GM21423 (cell line): ENCODE measurements at regions not wholly inside any gene's neighbourhood (a gene's known extent, or its start where the extent isn't known, plus 50 kb on each side); places are given as distances from the start of the nearest gene placed in this dataset.

Experiments used
- ATAC-seq: cut with Tn5 transposase; IDR thresholded peaks from one replicate; pipeline ENCODE4 v1.9.1; 2021; ENCODE audit warnings: mild to moderate bottlenecking, moderate library complexity; ENCODE audit not compliant: unreplicated experiment

DNA sequence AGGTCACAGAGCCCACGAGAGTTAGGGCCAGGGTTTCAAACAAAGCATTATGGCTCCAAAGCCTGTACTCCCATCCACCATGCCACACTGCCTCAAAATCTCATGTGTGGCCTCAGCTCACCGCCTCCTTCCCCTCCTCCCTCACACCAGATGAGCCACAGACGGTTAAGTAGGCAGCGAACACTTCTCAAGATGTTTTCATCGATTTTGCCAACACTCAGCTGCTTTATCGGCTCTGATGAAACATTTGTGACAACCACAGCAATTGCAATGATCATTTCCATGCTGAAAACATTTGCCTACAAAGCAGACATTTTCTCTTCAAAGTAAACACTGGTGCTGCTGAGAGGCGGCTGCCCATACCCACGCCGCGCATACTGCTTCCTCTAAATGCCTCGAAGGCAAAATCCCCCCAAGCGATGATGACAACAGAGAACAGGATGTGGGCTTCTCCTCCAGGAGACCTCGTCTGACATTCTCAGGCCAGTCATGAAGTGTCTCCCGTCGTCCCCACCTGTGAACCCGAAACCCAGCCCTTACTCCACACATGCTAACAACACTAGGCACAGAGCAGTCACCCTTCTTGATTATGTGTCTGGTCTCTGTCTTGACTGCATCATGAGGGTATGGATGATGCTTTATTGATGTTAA, 599.2 kb downstream of the SOX6 start:
- no peak for ATAC-seq

DNA sequence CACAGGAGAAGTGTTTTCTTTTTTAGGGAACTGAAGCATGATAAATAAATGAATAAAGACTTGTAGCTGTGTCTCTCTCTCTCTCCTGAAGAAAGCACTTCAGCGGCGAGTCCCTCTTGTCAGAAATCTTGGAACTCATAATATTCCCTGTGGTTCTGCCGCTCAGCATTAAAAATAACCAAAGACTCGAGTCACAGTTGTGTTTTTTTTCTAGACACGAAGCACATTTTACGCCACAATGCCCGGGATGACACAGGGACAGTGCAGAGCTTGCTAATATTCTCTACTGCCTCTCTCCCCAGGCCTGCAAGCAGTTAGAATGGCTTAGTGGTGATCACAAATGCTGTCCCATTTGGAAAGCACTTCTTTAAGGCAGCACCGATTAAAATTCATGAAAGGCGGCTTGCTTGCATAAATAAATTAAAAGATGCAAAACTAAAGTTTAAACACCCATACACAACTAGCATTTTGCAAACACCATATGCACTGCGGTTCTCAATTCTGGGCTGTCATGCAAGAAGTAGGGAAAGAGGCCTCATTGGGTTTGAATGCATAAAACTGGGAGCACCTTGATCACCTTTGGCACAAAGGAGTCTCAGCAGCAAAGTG, 597.4 kb downstream of the SOX6 start:
- no peak for ATAC-seq

DNA sequence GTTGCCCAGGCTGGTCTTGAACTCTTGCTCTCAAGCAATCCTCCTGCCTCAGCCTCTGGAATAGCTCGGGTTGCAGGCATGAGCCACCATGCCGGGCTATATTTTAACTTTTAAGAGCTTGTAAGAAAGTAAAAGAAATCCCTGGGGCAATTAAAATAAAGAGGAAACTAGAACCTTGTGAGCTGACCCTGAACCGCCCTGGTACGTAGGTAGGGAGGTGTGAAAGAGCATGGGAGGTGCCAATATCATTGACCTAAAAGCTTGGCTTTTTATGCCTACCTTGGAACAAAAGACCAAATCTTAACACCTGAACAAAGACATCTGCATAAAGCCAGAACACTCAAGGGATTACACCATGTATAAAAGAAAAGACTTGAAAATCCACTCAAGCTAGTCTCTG, 595.1 kb downstream of the SOX6 start:
- no peak for ATAC-seq

DNA sequence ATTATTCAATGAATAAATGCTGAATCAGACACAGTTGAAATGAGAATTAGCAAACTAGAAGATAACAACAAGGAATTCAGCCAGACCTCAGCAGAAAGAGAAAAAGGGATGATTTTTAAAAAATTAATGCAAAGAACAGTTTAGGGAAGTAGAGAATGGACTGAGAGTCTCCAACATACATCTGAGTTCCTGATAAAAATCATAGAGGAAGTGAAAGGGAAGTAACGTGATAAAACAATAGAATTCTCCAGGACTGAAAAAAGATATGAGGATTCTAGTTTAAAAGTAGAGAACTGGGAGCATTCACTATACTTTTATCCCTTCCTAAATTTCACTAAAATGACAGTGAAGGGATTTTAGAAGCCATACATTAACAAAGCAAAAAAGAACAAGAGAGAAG, 592.0 kb downstream of the SOX6 start:
- no peak for ATAC-seq

DNA sequence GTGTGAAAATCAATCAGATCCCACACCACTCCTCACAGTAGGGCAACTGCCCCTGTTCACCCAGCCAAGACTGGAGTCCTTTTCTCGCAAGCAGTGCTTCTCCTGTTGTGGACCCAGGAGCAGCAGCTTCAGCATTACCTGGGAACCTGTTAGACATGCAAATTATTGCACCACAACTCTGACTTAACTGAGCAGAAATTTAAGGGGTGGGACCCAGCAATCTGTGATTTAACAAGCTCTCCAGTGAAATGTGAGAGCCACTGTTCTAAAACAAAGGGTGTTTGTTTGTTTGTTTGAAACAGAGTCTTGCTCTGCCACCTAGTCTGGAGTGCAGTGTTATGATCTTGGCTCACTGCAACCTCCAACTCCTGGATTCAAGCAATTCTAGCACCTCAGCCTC, 591.4 kb downstream of the SOX6 start:
- no peak for ATAC-seq

DNA sequence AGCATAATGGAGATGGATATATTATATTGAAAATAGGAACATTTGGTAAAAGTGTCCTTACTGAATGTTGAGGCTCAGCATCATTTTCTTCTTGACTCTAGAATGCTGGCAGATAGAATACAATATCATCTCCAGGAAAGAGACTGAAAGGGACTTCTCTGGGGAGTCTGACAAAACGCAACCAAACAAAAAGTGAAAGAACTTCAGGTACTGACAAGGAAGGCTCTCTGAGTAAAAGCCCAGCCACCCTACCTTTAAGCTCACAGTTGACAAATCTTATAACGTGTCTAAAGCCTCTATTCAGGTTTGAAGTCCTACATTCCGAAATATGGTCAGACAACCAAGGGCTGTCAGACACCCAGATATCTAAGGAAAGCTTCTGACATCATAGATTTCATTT, 590.8 kb downstream of the SOX6 start:
- no peak for ATAC-seq

DNA sequence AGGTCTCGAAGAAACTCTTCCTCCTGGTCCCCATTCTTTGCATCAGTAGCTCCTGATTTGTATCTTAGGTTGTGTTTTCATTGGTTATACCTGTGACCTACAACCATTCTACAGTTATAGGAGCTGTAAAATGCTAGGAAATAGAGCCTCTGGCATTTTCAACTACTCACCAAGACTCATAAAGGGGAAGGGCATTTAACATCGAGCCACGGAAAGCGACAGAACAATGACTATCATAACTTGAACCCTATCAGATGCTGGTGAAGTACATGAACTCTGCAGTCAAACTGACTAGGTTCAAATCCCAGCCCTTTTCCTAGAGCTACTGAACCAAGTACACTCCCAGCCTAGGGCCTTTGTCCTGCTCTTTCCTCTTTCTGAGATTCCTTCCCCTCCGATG, 588.0 kb downstream of the SOX6 start:
- ATAC-seq = no peak

DNA sequence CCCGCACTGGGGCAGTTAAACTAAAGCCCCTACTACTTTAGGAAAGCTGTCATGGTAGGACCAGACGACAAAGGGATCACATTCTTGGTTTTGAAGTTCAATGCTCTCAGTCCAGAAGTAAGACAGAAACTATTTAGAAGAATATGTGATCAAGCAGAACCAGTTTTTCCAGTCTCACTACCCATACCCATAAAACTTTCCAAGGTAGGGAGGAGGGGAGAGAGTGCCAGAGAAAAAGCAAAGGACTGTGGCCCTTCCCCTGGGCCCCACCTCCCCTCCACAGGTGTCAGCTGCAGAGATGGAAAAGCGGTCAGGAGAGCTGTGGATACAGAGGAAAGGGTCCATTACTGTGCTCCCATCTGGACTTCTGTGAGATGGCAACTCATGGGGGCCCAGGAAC, 587.1 kb downstream of the SOX6 start:
- no peak for ATAC-seq

DNA sequence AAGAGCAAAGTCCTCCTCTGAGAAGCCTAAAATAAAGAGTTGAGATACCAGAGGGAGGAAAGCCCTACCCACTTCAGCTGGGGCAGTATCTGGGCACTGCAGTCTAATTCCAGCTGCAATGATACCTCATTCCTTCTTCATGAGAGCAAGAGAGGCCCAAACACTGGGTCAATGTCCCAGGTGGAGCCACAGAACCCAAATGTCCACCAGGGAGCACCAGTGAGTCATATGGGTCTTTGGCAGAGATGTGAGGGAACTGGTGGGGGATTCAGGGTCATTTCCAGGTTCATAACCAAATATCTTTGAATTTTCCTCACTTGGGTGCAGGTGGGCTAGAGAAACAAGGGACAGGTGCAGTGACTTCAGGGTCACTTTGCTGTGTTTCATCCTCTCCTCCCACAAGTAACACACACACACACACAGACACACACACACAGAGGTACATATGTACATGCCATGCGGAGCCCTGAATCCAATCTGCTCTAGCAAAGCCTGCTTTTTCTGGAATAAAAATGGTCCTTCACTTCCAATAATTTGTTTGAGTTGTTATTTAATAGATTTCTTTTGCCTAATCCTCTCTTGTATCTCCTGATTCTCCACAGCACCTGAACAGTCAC, 585.4 kb downstream of the SOX6 start:
- ATAC-seq = no peak

DNA sequence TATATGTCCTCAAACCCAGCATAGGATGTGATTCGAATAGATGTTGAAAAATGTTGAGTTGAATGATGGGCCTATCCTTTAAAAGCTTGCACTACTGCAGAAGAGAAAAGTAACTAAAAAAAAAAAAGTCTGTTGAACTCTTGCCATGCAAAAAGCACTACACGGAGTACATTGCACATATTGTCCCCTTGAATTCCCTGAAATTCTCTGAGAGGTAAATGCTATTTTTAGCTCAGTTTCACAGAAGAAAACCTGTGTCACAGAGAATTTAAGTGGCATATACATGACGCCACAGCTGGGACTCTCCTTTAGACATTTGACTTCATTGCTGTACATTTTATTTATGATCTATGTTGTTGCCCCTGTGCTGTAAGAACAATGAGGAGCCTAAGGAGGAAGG, 583.8 kb downstream of the SOX6 start:
- ATAC-seq = no peak

DNA sequence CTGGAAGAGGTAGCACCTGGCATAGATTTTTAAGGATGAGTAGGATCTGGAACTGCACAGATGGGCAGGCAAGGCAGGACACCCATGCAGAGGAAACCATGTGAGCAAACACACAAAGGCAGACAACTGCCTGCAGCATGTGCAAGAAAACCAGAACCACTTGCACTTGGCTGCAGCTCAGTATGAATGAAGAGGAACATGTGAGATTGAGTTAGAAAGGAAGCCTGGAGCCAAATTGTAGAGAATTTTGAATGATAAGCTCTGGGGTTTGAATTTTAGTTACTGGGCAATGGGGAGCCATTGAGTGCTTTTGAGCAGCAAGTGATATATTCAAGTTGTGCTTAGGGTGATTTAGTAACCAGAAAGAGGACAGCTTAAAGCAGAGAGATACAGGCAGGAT, 583.4 kb downstream of the SOX6 start:
- no peak for ATAC-seq

DNA sequence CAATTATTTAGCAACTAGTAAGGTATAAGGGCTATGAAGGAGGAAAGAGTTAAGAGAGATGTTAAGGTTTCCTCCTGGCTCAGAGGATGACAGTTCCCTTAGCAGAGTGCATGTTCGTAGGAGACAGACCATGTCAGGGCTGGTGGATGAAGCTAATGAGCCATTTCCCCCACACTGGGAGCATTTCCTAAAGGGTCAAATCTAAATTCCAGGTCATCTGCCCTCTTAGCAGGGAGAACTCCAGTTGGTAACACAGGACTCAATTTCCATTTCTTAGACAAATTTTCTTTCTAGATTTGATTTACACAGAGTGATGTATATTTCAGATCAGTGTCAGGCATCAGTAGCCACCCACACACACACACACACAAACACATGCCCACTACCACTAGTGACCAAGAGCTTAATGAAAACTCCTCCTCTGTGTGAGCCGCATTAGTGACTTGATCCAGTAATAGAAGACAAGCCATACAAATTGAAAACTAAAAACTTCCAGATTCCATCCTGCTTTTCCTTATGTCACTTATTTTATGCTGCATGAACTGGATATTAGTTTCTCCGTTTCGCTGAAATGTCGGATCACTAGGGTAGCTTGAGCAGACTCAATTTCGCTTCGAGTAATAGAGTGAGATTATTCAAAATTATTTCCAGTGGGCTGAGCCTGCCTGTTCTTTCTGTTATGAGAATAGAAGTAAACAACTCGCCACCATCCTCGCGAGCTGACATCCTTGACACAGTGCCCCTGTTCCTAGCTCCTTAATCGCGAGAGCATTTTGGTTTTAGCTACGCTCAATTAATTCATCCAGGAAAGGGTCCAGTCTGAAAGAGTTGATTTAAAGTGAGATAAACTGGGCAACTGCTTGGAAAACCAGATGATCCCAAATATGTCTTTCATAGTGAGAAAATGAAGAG, 582.6 kb downstream of the SOX6 start:
- no peak for ATAC-seq

DNA sequence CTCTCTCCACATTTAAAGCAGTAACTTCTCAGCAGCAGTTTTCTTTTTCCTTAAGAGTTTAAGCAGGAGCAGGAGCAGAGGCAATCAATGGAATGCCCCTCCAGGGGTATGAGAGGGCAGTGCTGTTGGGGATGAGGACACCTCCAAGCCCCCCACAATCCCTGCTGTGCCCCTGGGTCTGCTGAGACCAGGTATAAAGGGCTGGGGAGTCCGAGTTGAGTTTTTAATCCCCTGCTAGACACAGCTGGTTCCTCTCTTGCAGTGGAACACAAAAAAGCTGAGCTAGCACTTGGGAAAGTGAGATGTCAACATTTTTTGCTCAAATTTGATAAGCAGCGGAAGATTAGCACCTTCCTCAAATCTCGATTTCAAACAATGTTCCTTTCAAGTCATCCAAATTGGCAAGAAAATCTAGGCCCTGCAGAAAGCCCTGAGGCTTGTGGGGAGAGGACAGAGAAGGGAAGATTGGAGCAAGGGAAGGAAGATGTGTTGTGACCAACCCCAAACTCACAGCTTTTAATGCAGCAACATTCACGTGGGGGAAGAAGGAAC, 581.9 kb downstream of the SOX6 start:
- no peak for ATAC-seq

DNA sequence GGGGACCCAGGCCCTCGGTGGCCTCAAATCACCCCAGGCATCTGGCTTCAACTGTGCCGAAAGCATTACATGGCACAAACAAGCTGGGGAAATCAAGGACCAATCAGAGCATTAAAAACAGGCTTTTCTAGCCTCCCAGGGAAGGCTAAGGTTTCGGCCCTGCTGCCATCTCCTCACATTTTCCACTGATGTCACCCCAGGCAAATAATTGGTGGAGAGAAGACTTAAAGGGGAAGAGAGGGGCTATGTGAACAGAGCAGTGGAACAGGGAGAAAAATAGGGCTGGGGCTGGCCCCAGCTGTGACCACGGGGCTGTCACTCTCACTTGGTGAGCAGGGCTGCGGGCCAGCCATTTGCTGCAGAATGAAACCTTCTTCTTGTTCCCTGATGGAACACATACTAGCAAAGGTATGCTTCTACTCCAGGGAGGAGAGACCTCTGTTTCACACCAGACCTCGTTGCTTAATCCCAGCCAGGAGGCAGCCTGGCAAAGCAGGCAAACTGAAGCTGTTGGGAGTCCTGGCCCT, 581.3 kb downstream of the SOX6 start:
- no peak for ATAC-seq

DNA sequence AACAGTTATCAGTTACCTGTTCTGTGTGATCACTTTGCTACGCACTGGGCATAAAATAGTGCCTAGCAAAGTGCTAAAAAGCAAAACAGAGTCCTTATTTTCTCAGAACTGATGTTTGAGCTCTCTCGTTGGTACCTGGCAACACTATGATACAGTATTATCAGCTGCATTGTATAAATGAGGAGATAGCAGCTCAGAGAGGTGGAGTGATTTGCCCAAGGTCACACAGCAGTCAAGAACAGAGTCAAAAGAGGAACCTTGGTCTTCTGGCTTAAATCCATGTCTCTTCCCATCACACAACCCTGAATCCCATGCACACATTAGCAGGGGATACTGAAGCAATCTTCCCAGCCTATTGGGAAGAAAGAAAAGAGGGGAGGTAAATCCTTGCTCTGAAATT, 580.5 kb downstream of the SOX6 start:
- ATAC-seq = no peak

DNA sequence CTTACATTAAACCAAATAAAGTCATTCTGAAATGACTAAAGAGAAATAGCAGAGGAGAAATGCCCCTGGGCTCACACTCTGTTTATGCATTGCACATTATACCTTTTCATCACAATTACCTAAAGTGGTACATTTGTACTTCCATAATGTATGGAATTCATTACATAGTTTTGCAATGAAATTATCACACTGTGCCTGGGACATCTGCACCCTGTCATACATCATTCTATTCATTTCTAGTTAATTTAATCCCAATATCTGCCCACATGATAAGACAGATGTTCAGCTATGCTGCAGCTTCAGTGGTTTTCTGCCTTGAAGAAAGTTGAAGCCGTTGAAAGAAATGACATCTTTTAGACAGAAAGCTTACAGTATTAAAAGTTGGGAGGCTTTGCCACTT, 580.0 kb downstream of the SOX6 start:
- no peak for ATAC-seq

DNA sequence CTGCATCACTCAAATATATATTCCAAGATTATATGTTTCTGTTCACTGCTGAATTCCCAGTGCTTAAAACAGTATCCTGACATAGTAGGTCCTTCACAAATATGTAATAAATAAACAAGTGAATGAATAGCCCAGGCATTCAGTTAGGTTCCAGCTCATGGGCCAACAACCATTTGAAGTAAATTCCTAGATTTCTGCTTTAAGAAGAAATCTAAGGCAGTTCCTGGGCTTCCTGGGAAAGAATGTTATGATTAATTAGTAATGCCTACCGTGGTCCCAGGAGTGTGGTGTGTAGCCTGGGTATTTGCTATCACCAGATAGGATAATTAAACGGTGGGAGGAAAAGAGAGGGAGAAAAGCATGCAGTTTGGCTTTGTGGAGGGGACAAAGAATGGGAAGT, 576.8 kb downstream of the SOX6 start:
- ATAC-seq = no peak

DNA sequence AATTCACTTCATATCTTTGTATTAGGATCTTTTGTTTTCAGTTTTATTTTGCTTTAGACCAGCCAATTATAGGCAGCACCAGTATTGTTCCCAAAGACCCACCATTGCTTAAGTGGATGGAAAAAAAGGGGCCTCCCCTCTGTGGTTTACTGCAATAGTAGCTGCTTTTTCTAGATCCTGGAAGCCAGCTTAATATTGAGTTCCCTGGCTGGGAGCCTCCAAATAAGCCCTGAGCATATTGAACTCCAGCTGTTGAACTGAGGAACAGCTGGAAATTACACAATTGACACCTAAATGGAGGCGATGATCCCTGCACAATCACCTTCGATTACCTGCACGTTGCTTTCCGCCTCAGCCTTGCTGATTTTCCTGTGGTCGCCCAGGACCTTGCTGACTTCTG, 576.0 kb downstream of the SOX6 start:
- no peak for ATAC-seq

DNA sequence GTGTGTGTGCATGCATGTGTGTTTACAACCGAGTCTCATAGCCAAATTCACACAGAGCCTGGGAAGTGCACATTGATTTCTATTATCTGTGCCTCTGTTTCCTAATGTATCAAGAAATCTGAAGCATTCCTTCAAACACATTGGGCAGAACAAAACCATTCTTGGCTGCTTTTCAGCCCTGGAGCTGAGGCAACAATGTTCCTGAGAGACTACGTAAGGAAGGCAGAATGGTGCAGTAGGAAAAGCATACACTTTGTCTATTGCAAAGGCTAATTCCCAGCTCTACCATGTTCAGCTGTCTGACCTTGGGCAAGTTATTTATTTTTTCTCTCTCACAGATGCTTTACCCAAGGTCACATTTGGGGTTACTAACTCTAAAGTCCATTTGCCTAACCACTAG, 575.5 kb downstream of the SOX6 start:
- ATAC-seq = no peak

DNA sequence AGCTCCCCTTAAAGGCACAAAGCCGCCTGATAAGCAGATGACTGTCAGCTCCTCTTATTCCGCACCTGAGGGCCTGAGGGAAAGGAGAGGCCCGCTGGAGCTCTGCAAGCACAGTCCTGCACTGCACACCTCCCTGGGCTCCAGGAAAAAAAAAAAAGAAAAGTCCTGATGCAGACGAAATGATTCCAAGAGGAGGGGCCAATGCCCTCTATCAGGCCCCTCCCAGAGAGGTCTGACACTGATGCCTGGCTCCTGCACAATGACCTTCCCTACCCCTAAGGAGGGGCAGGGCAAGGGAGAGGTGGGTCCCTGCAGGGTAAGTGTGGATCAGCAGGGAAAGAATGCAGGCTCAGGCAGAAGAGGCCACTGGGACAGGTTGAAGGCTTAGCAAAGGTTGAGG, 572.7 kb downstream of the SOX6 start:
- ATAC-seq = no peak
